Smooth muscle cell (in vitro differentiated cells): ENCODE measurements at regions not wholly inside any gene's neighbourhood (a gene's known extent, or its start where the extent isn't known, plus 50 kb on each side); places are given as distances from the start of the nearest gene placed in this dataset.

Experiments
- DNase-seq: peaks from one replicate; lab custom pipeline; 2025; ENCODE audit not compliant: unreplicated experiment; lab: John Stamatoyannopoulos, UW
- H2AFZ ChIP-seq: fragments of 200-600 bp; sonication (generic); 2 replicates; pipeline ENCODE4 v1.6.0; 2016; ENCODE audit warnings: antibody characterized with exemption, low read depth, mild to moderate bottlenecking
- H3F3A ChIP-seq: fragments of 200-600 bp; sonication (generic); 2 replicates; pipeline ENCODE4 v1.6.0; 2017; ENCODE audit warnings: antibody characterized with exemption, low read depth
- H3K27ac ChIP-seq: fragments of 200-600 bp; sonication (generic); 2 replicates; pipeline ENCODE4 v1.5.1; 2016; ENCODE audit warnings: low read depth, mild to moderate bottlenecking
- H3K27me3 ChIP-seq: fragments of 200-600 bp; sonication (generic); 2 replicates; pipeline ENCODE4 v1.6.1; 2016; ENCODE audit warnings: low read depth, mild to moderate bottlenecking
- H3K36me3 ChIP-seq: fragments of 200-600 bp; sonication (generic); 2 replicates; pipeline ENCODE4 v1.5.1; 2016; ENCODE audit warnings: low read depth
- H3K4me1 ChIP-seq: fragments of 200-600 bp; sonication (generic); 2 replicates; pipeline ENCODE4 v1.5.1; 2016; ENCODE audit warnings: low read depth
- H3K4me2 ChIP-seq: fragments of 200-600 bp; sonication (generic); 2 replicates; pipeline ENCODE4 v1.6.0; 2016; ENCODE audit warnings: mild to moderate bottlenecking
- H3K4me3 ChIP-seq: fragments of 200-600 bp; sonication (generic); 2 replicates; pipeline ENCODE4 v1.5.1; 2016; ENCODE audit warnings: mild to moderate bottlenecking
- H3K79me2 ChIP-seq: fragments of 200-600 bp; sonication (generic); 2 replicates; pipeline ENCODE4 v1.6.0; 2016; ENCODE audit warnings: low read depth, mild to moderate bottlenecking
- H3K9ac ChIP-seq: fragments of 200-600 bp; sonication (generic); 2 replicates; pipeline ENCODE4 v1.6.0; 2016; ENCODE audit warnings: low read depth
- H3K9me3 ChIP-seq: fragments of 200-600 bp; sonication (generic); replicated peaks from 2 replicates; pipeline ENCODE4 v1.5.1; 2016; ENCODE audit warnings: low read depth
- H4K20me1 ChIP-seq: fragments of 200-600 bp; sonication (generic); 2 replicates; pipeline ENCODE4 v1.6.0; 2016; ENCODE audit warnings: low read depth
- CTCF ChIP-seq: fragments of 200-600 bp; sonication (generic); IDR thresholded peaks from 2 replicates; pipeline ENCODE4 v1.5.1; 2017; ENCODE audit warnings: borderline replicate concordance, mild to moderate bottlenecking, antibody characterized with exemption; ENCODE audit not compliant: insufficient read depth, poor library complexity, severe bottlenecking
- WGBS: methylation state at CpG from one replicate; pipeline ENCODE4 v1.1.7; 2016; ENCODE audit warnings: low lambda C conversion rate; 5-methylcytosine and 5-hydroxymethylcytosine counted together

- Histone ChIP-seq H3K36me3 (no peaks in the 10 kb centered on the region), H3K4me2 (no peak overlapping the region), H3F3A (no peaks in the 10 kb centered on the region), H2AFZ (no peak overlapping the region), H4K20me1 (no peaks in the 10 kb centered on the region), H3K27ac (no peak overlapping the region), H3K4me3 (no peak overlapping the region), H3K9ac (no peak overlapping the region), H3K4me1 (no peaks in the 10 kb centered on the region), H3K9me3 (no peaks in the 10 kb centered on the region), H3K79me2 (no peaks in the 10 kb centered on the region), H3K27me3 (no peaks in the 10 kb centered on the region)
- no peak for DNase-seq
- no peak for TF ChIP-seq CTCF
Measured at GRCh38 chr21:19969156-19969555, 1029.1 kb upstream of the NCAM2 start.

- TF ChIP-seq CTCF: peak; percentile 12
- Histone ChIP-seq H2AFZ (no peak overlapping the region), H3K36me3 (no peaks in the 10 kb centered on the region), H3K4me3 (no peak overlapping the region), H4K20me1 (no peaks in the 10 kb centered on the region), H3K9ac (no peak overlapping the region), H3K79me2 (no peaks in the 10 kb centered on the region), H3F3A (no peaks in the 10 kb centered on the region), H3K27me3 (no peaks in the 10 kb centered on the region), H3K4me1 (no peaks in the 10 kb centered on the region), H3K4me2 (no peak overlapping the region), H3K9me3 (no peaks in the 10 kb centered on the region), H3K27ac (no peak overlapping the region)
- DNase-seq: no peak
- WGBS: 91% methylated on average over 4 of the region's 4 CpGs
Measured at GRCh38 chr21:19981938-19982337, 1016.3 kb upstream of the NCAM2 start.

GRCh38 chr21:19986396-19986795, 1011.8 kb upstream of the NCAM2 start:
- Histone ChIP-seq H2AFZ (no peak overlapping the region), H3K9ac (no peak overlapping the region), H3K27ac (no peak overlapping the region), H3K36me3 (no peaks in the 10 kb centered on the region), H3K4me3 (no peak overlapping the region), H3K9me3 (no peaks in the 10 kb centered on the region), H3K79me2 (no peaks in the 10 kb centered on the region), H3K4me2 (no peak overlapping the region), H3K4me1 (no peaks in the 10 kb centered on the region), H4K20me1 (no peaks in the 10 kb centered on the region), H3K27me3 (no peaks in the 10 kb centered on the region), H3F3A (no peaks in the 10 kb centered on the region)
- no peak for TF ChIP-seq CTCF
- no peak for DNase-seq
- WGBS: 92% methylated on average over 2 of the region's 2 CpGs

GRCh38 chr21:19987671-19988070, 1010.5 kb upstream of the NCAM2 start:
- H3K4me1 ChIP-seq: no peaks in the 10 kb centered on the region
- no peaks in the 10 kb centered on the region for H4K20me1 ChIP-seq
- H3F3A ChIP-seq: no peaks in the 10 kb centered on the region
- H3K9ac ChIP-seq: no peak overlapping the region
- TF ChIP-seq CTCF: no peak
- no peaks in the 10 kb centered on the region for H3K9me3 ChIP-seq
- H3K36me3 ChIP-seq: no peaks in the 10 kb centered on the region
- WGBS: 75% methylated on average over 4 of the region's 4 CpGs
- H2AFZ ChIP-seq: no peak overlapping the region
- no peaks in the 10 kb centered on the region for H3K79me2 ChIP-seq
- no peaks in the 10 kb centered on the region for H3K27me3 ChIP-seq
- H3K4me2 ChIP-seq: no peak overlapping the region
- no peak overlapping the region for H3K4me3 ChIP-seq
- DNase-seq: no peak
- no peak overlapping the region for H3K27ac ChIP-seq
